Heart left ventricle (tissue), 16 donors: ENCODE measurements at regions not wholly inside any gene's neighbourhood (a gene's known extent, or its start where the extent isn't known, plus 50 kb on each side); places are given as distances from the start of the nearest gene placed in this dataset.

Experiments used
- ATAC-seq, 4 donors: fragments of 200-7000 bp; cut with Tn5 transposase; one replicate each; pipeline ENCODE4 v1.9.1; 2020 to 2022; ENCODE audit warnings: moderate library complexity in 4 of 4, mild to moderate bottlenecking in 3 of 4, moderate number of reproducible peaks in 1 of 4
- DNase-seq, 5 donors: peaks; one replicate each; pipeline ENCODE4 v3.0.0-alpha.2; 2020
- H3K27ac ChIP-seq, 12 donors: fragments of 200-600 bp; sonication (generic) in 4 of 12; one replicate each; pipeline versions ENCODE4 v1.5.0 to v1.8.0; 2016 to 2022; ENCODE audit warnings: mild to moderate bottlenecking in 2 of 12
- H3K27me3 ChIP-seq, 9 donors: fragments of 200-600 bp; sonication (generic) in 2 of 9; one replicate each; pipeline versions ENCODE4 v1.5.1 to v1.8.0; 2016 to 2022; ENCODE audit warnings: mild to moderate bottlenecking in 3 of 9
- H3K36me3 ChIP-seq, 9 donors: fragments of 200-600 bp; sonication (generic) in 2 of 9; one replicate each; pipeline versions ENCODE4 v1.5.0 to v1.8.0; 2018 to 2022; ENCODE audit warnings: mild to moderate bottlenecking in 2 of 9
- H3K4me1 ChIP-seq, 12 donors: fragments of 200-600 bp; sonication (generic) in 4 of 12; one replicate each; pipeline versions ENCODE4 v1.5.0 to v1.8.0; 2016 to 2022; ENCODE audit warnings: mild to moderate bottlenecking in 3 of 12
- H3K4me3 ChIP-seq, 12 donors: fragments of 200-600 bp; sonication (generic) in 4 of 12; one replicate each; pipeline versions ENCODE4 v1.5.0 to v1.8.0; 2017 to 2022; ENCODE audit warnings: mild to moderate bottlenecking in 9 of 12, moderate library complexity in 4 of 12
- H3K9me3 ChIP-seq, 12 donors: fragments of 200-600 bp; sonication (generic) in 4 of 12; one replicate each; pipeline versions ENCODE4 v1.5.0 to v1.8.0; 2016 to 2022; ENCODE audit warnings: mild to moderate bottlenecking in 1 of 12
- POLR2A ChIP-seq, 2 donors: fragments of 450-650 bp; IDR thresholded peaks; one replicate each; pipeline ENCODE4 v1.6.1; 2017; ENCODE audit warnings: antibody characterized with exemption in 2 of 2, mild to moderate bottlenecking in 2 of 2, moderate library complexity in 2 of 2
- WGBS, 4 donors: extraction: QIAGEN DNeasy Blood & Tissue Kit in 2 of 4; methylation state at CpG; one replicate each; pipeline versions ENCODE4 v1.1.5 to v1.1.7; 2013 to 2018; 5-methylcytosine and 5-hydroxymethylcytosine counted together
- intact Hi-C, 10 donors: fragments of 100-400 bp; cut with DNase I; formaldehyde crosslinking; loops; one replicate each; pipeline versions ENCODE4 v1.11.1 to v1.14.2; 2022
- TF ChIP-seq, protein P1 (sequence below), 12 donors: fragments of 200-600 bp; sonication (generic) in 4 of 12; IDR thresholded peaks; one replicate each; pipeline versions ENCODE4 v1.5.0 to v1.8.0; 2018 to 2022; ENCODE audit warnings: antibody characterized with exemption in 12 of 12, mild to moderate bottlenecking in 5 of 12
- donor health status: ischemic (EF 13 %, LVEDD 7.1; RV severe dilation, severe dysfunction).
- donor health status: healthy with polysubstance abuse.
- donor health status: DM: no; HTN: yes; CAD: no.
- donor health status: DM: no; HTN: no; CAD: no.
- donor health status: ischemic (EF 25% LVEDD 6.9; RV normal size, moderate dysfunction).
- donor health status: ischemic (EF 25% LVEDD 5.7; RV mildly dilated, moderate dysfunction).
- donor health status: healthy.
- donor health status: DM: yes; HTN: yes; CAD: no.
- donor health status: ischemic (EF 35%, LVEDD 5.7; RV mildly dilated, moderate dysfunction).
- donor health status: nonischemic (EF 11% LVEDD 7.7; RV severe dilation, severe dysfunction).
- donor health status: DM: yes; HTN: yes; CAD: no.
- donor health status: PGD.
- donor health status: ischemic (EF 29% LVEDD 5.4; RV normal size, mild dysfunction).
- donor health status: nonischemic (EF 23%, LVEDD 6.1; RV moderate dilation, normal function).

DNA sequence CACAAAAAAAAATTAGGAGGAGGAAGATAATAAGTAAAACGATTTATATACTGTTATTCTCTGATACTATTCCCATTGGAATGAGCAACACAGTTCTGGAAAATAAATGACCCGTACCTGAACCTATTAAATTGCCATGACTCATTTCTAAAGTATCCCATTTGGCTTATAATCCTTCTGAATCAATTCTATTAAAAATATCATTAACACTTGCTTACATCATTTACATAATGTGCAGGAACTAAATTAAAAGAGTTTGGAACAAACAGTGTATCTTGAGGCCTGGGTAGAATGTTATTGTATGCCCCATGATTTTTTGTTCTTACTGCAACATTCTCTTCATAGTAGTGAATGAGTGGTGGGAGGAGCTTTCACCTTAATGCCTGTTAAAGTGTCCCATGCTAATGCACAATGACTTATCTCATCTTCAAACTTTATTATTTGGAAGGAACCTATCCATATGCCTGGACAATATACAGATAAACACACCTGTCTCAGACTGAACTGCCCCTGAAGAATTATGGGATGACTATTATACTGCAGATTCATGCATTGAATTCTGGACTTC lies 549.9 kb upstream of the ACVR2A start:
- Histone ChIP-seq H3K4me1 (no peaks in the 10 kb centered on the region), H3K9me3 (no peaks in the 10 kb centered on the region), H3K27ac (no peak overlapping the region), H3K4me3 (no peak overlapping the region), H3K27me3 (no peaks in the 10 kb centered on the region), H3K36me3 (no peaks in the 10 kb centered on the region)
- no peak for DNase-seq
- 51 to 59% (median 56%) methylated on average over 2 of the region's 2 CpGs for WGBS, 4 donors
- intact Hi-C loops: no loop called here
- ATAC-seq: no peak
- TF ChIP-seq, protein P1, sequence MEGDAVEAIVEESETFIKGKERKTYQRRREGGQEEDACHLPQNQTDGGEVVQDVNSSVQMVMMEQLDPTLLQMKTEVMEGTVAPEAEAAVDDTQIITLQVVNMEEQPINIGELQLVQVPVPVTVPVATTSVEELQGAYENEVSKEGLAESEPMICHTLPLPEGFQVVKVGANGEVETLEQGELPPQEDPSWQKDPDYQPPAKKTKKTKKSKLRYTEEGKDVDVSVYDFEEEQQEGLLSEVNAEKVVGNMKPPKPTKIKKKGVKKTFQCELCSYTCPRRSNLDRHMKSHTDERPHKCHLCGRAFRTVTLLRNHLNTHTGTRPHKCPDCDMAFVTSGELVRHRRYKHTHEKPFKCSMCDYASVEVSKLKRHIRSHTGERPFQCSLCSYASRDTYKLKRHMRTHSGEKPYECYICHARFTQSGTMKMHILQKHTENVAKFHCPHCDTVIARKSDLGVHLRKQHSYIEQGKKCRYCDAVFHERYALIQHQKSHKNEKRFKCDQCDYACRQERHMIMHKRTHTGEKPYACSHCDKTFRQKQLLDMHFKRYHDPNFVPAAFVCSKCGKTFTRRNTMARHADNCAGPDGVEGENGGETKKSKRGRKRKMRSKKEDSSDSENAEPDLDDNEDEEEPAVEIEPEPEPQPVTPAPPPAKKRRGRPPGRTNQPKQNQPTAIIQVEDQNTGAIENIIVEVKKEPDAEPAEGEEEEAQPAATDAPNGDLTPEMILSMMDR (IDR thresholded peaks at IDR 0.05): no peak
- no peak for TF ChIP-seq POLR2A (IDR thresholded peaks at IDR 0.05)

DNA sequence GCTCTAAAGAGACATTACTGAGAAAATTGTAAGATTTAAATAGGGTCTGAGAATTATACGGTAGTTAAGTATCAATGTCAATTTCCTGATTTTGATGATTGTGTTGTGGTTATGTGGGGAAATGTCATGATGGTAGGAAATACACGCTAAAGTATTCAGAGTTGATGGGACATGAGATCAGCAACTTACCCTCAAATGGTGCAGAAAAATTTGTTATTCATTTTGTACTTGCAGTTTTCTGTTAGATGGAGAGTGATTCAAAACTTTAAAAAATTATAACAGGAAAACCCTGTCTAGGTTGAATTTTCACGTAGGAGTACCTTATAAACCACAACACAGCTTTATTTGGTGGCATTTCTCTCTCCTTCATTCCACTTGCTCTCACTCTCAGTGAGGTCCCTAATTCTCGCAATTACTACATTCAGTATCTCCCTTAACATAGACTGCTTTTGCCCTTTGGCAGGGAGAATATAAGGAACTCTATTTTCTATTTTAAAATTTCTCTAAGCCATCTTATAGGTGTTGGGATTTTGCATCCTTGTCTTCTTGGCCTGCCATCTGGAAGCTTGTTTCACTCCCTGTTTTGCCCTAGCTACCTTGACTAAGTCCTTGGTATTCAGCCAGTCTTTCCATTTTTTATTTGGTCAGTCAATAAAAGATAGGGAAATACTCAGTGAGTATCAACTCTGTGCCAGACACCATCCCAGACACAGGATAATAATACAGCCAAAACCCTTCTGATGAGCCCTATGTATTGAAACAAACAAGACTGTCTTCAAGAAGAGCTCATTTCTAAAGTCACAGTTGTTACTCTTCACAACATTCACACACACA lies 550.6 kb upstream of the ACVR2A start:
- H3K9me3 ChIP-seq: no peaks in the 10 kb centered on the region
- H3K4me3 ChIP-seq: no peak overlapping the region
- no peak for TF ChIP-seq POLR2A (IDR thresholded peaks at IDR 0.05)
- TF ChIP-seq, protein P1 (IDR thresholded peaks at IDR 0.05): no peak
- no peak for ATAC-seq
- DNase-seq: no peak
- H3K36me3 ChIP-seq: no peaks in the 10 kb centered on the region
- no peak overlapping the region for H3K27ac ChIP-seq
- H3K27me3 ChIP-seq: no peaks in the 10 kb centered on the region
- 86 to 89% (median 87%) methylated on average over 4 of the region's 4 CpGs for WGBS, 4 donors
- H3K4me1 ChIP-seq: no peaks in the 10 kb centered on the region
- intact Hi-C loops: no loop called here

DNA sequence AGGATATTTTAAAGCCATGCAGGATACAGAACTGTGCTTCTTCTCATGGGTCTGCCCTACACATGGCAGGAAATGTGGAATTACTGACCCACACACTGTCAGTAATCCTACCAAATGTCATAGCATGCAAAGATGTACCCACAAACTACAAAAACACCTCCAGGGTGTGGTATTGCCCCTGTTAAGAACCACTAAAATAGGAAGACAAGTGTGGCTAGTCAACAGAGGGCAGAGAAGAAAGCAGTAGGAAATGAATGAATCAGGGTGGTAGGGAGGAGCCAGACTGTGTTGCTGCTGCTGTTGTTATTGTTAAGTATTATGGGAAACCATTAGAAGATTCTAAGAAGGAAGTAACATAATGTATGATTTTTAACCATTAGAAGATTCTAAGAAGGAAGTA lies 556.7 kb upstream of the ACVR2A start:
- H3K27me3 ChIP-seq: no peaks in the 10 kb centered on the region
- TF ChIP-seq POLR2A (IDR thresholded peaks at IDR 0.05): no peak
- TF ChIP-seq, protein P1 (IDR thresholded peaks at IDR 0.05): no peak
- H3K4me1 ChIP-seq: no peaks in the 10 kb centered on the region
- DNase-seq (no peak), ATAC-seq (no peak)
- intact Hi-C loops: no loop called here
- H3K4me3 ChIP-seq: no peak overlapping the region
- no peak overlapping the region for H3K27ac ChIP-seq
- H3K36me3 ChIP-seq: no peaks in the 10 kb centered on the region
- H3K9me3 ChIP-seq: peaks cover 0 to 4% (median 0%) of the 10 kb centered on the region in 12 donors

DNA sequence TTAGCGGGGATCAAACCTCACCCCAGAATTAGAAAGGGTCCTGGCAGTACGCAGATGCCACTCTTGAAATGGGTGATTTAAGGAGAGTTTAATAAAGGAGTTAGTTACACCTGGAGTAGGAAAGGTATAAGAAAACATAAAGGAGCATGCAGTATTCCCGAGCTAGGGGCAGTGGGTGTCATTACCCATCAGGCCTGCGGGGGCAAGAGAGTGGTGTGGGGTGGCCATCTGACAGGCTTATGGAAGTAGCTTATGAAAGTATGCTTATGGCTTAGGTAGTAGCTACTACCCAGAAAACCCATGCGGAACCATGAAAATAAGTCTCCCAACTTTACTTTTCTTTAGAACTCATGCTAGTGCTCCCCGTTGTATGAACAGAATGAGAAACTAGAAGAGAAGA lies 568.9 kb upstream of the ACVR2A start:
- TF ChIP-seq, protein P1 (IDR thresholded peaks at IDR 0.05): peak in 1 of 12 donors; percentile 11
- no peak for TF ChIP-seq POLR2A (IDR thresholded peaks at IDR 0.05)
- WGBS, 4 donors: 80 to 86% (median 84%) methylated on average over 6 of the region's 6 CpGs
- Histone ChIP-seq H3K9me3 (no peaks in the 10 kb centered on the region), H3K4me3 (no peak overlapping the region), H3K4me1 (no peaks in the 10 kb centered on the region), H3K27ac (no peak overlapping the region), H3K27me3 (no peaks in the 10 kb centered on the region), H3K36me3 (no peaks in the 10 kb centered on the region)
- DNase-seq (no peak), ATAC-seq (no peak)
- intact Hi-C loops: no loop called here
